Mesendoderm (in vitro differentiated cells): ENCODE measurements at regions not wholly inside any gene's neighbourhood (a gene's known extent, or its start where the extent isn't known, plus 50 kb on each side); places are given as distances from the start of the nearest gene placed in this dataset.
A peak's percentile ranks its signal among the peaks of the same experiment; 100 is the strongest.

Experiments
- DNase-seq: peaks from one replicate; pipeline ENCODE4 v3.0.0; 2013
- H2AK5ac ChIP-seq: 2 replicates; pipeline ENCODE4 v1.6.1; 2013; ENCODE audit warnings: low read length, inconsistent platforms
- H2BK120ac ChIP-seq: 2 replicates; pipeline ENCODE4 v1.6.1; 2013; ENCODE audit warnings: low read depth, mild to moderate bottlenecking, low read length, moderate library complexity, mixed read lengths
- H2BK15ac ChIP-seq: replicated peaks from 2 replicates; pipeline ENCODE4 v1.6.1; 2013; ENCODE audit warnings: low read depth, mild to moderate bottlenecking, moderate library complexity
- H2BK5ac ChIP-seq: 2 replicates; pipeline ENCODE4 v1.6.1; 2013; ENCODE audit warnings: low read length, inconsistent platforms
- H3K18ac ChIP-seq: 2 replicates; pipeline ENCODE4 v1.6.1; 2013; ENCODE audit warnings: mild to moderate bottlenecking, low read length, mixed read lengths
- H3K23ac ChIP-seq: one replicate; pipeline ENCODE4 v1.6.1; 2013; ENCODE audit warnings: low read length
- H3K27ac ChIP-seq: 2 replicates; pipeline ENCODE4 v1.5.1; 2013; ENCODE audit warnings: low read depth, mild to moderate bottlenecking, inconsistent platforms, low read length, moderate library complexity
- H3K27me3 ChIP-seq: 2 replicates; pipeline ENCODE4 v1.6.1; 2013; ENCODE audit warnings: low read length, control low read depth, mild to moderate bottlenecking, inconsistent platforms; ENCODE audit not compliant: insufficient read depth, poor library complexity
- H3K36me3 ChIP-seq: 2 replicates; pipeline ENCODE4 v1.6.1; 2013; ENCODE audit warnings: low read length, inconsistent platforms; ENCODE audit not compliant: control insufficient read depth, insufficient read depth
- H3K4ac ChIP-seq: one replicate; pipeline ENCODE4 v1.6.1; 2013; ENCODE audit warnings: low read depth, mild to moderate bottlenecking, low read length, moderate library complexity
- H3K4me1 ChIP-seq: 2 replicates; pipeline ENCODE4 v1.6.1; 2013; ENCODE audit warnings: low read depth, low read length, inconsistent platforms; ENCODE audit not compliant: control insufficient read depth
- H3K4me2 ChIP-seq: 2 replicates; pipeline ENCODE4 v1.6.1; 2013; ENCODE audit warnings: low read length
- H3K4me3 ChIP-seq: 2 replicates; pipeline ENCODE4 v1.5.1; 2013; ENCODE audit warnings: mild to moderate bottlenecking, low read length
- H3K56ac ChIP-seq: one replicate; pipeline ENCODE4 v1.6.1; 2013; ENCODE audit warnings: low read length
- H3K79me1 ChIP-seq: 2 replicates; pipeline ENCODE4 v1.6.1; 2013; ENCODE audit warnings: low read length, inconsistent platforms
- H3K79me2 ChIP-seq: 2 replicates; pipeline ENCODE4 v1.6.1; 2013; ENCODE audit warnings: mild to moderate bottlenecking, low read length; ENCODE audit not compliant: control insufficient read depth, insufficient read depth
- H3K9ac ChIP-seq: 2 replicates; pipeline ENCODE4 v1.6.1; 2013; ENCODE audit warnings: low read length, inconsistent platforms
- H4K5ac ChIP-seq: one replicate; pipeline ENCODE4 v1.6.1; 2013; ENCODE audit warnings: low read length
- H4K8ac ChIP-seq: one replicate; pipeline ENCODE4 v1.6.1; 2013; ENCODE audit warnings: low read depth, mild to moderate bottlenecking, control low read depth, low read length, moderate library complexity
- WGBS: extraction: QIAGEN DNeasy Blood & Tissue Kit; methylation state at CpG from one replicate; pipeline ENCODE4 v1.1.7; 2013; ENCODE audit warnings: low lambda C conversion rate, missing lambda C conversion rate; ENCODE audit not compliant: insufficient coverage; ENCODE audit errors: extremely low coverage; 5-methylcytosine and 5-hydroxymethylcytosine counted together

- Histone ChIP-seq H3K56ac (no peak overlapping the region), H3K79me1 (no peaks in the 10 kb centered on the region), H2BK5ac (no peak overlapping the region), H2AK5ac (no peak overlapping the region), H3K36me3 (no peaks in the 10 kb centered on the region), H3K4me1 (peaks cover 12% of the 10 kb centered on the region), H4K5ac (no peak overlapping the region), H3K4me2 (no peak overlapping the region), H2BK15ac (no peak overlapping the region), H3K27ac (no peak overlapping the region), H3K18ac (no peak overlapping the region), H3K4me3 (no peak overlapping the region), H3K79me2 (no peaks in the 10 kb centered on the region), H3K9ac (no peak overlapping the region), H4K8ac (no peak overlapping the region), H3K4ac (no peak overlapping the region), H2BK120ac (no peak overlapping the region), H3K23ac (no peak overlapping the region), H3K27me3 (no peaks in the 10 kb centered on the region)
- no CpG with 5 or more reads among the region's 1 CpG for WGBS
- peak; percentile 65 for DNase-seq
These were observed 325.4 kb downstream of the FOXO1 start for GRCh38 chr13:40341096-40341471.

- no peak overlapping the region for H4K5ac ChIP-seq
- peak; percentile 74 for DNase-seq
- H3K4me1 ChIP-seq: peaks cover 13% of the 10 kb centered on the region
- H3K79me1 ChIP-seq: no peaks in the 10 kb centered on the region
- no peak overlapping the region for H4K8ac ChIP-seq
- H3K27me3 ChIP-seq: no peaks in the 10 kb centered on the region
- no peak overlapping the region for H3K23ac ChIP-seq
- no peak overlapping the region for H2BK5ac ChIP-seq
- H3K79me2 ChIP-seq: no peaks in the 10 kb centered on the region
- no peak overlapping the region for H3K4me3 ChIP-seq
- H3K4ac ChIP-seq: no peak overlapping the region
- no peaks in the 10 kb centered on the region for H3K36me3 ChIP-seq
- no peak overlapping the region for H3K9ac ChIP-seq
- peak overlapping the region; percentile 32 for H2BK120ac ChIP-seq
- H2BK15ac ChIP-seq: peak overlapping the region; percentile 21
- WGBS: no CpG with 5 or more reads among the region's 3 CpGs
- no peak overlapping the region for H3K4me2 ChIP-seq
- H2AK5ac ChIP-seq: no peak overlapping the region
- peak overlapping the region; percentile 54 for H3K56ac ChIP-seq
- H3K27ac ChIP-seq: peak overlapping the region; percentile 58
- peak overlapping the region; percentile 76 for H3K18ac ChIP-seq
These were observed 324.9 kb downstream of the FOXO1 start for GRCh38 chr13:40341501-40341900.

- Histone ChIP-seq H3K79me1 (no peaks in the 10 kb centered on the region), H2BK5ac (no peak overlapping the region), H3K9ac (no peak overlapping the region), H3K36me3 (no peaks in the 10 kb centered on the region), H2BK120ac (no peak overlapping the region), H2BK15ac (no peak overlapping the region), H4K5ac (no peak overlapping the region), H3K18ac (no peak overlapping the region), H3K27me3 (no peaks in the 10 kb centered on the region), H3K4me3 (no peak overlapping the region), H3K4me2 (no peak overlapping the region), H3K79me2 (no peaks in the 10 kb centered on the region), H2AK5ac (no peak overlapping the region), H3K56ac (no peak overlapping the region), H3K27ac (no peak overlapping the region), H3K23ac (no peak overlapping the region), H3K4ac (no peak overlapping the region), H4K8ac (no peak overlapping the region), H3K4me1 (peaks cover 13% of the 10 kb centered on the region)
- no CpG with 5 or more reads among the region's 7 CpGs for WGBS
- DNase-seq: no peak
These were observed 324.0 kb downstream of the FOXO1 start for GRCh38 chr13:40342461-40342860.

DNA sequence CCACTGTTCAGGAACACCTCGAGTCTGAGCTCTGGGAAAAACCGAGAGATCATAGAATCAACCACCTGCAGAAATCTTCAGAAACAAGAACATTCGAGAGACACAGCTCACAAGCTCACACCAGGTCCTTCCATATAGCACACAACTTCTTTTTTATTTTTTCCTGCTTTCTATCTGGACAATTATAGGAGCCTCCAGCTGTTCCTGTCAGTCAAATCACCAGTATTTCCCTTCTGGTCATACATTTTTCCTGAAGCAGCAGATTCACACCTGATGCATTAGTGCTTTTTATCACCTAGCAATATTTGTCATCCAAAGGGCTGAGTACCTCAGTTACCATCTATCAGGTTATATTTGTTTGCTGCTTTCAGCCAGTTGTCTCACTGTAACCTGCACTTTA lies 323.5 kb downstream of the FOXO1 start:
- no peak for DNase-seq
- Histone ChIP-seq H3K79me1 (no peaks in the 10 kb centered on the region), H3K4ac (no peak overlapping the region), H3K9ac (no peak overlapping the region), H3K79me2 (no peaks in the 10 kb centered on the region), H3K4me1 (peaks cover 13% of the 10 kb centered on the region), H2BK5ac (no peak overlapping the region), H3K56ac (no peak overlapping the region), H2BK120ac (no peak overlapping the region), H3K4me3 (no peak overlapping the region), H3K4me2 (no peak overlapping the region), H2BK15ac (no peak overlapping the region), H4K8ac (no peak overlapping the region), H3K27ac (no peak overlapping the region), H3K27me3 (no peaks in the 10 kb centered on the region), H2AK5ac (no peak overlapping the region), H3K36me3 (no peaks in the 10 kb centered on the region), H4K5ac (no peak overlapping the region), H3K23ac (no peak overlapping the region), H3K18ac (no peak overlapping the region)
- WGBS: no CpG with 5 or more reads among the region's 3 CpGs

DNA sequence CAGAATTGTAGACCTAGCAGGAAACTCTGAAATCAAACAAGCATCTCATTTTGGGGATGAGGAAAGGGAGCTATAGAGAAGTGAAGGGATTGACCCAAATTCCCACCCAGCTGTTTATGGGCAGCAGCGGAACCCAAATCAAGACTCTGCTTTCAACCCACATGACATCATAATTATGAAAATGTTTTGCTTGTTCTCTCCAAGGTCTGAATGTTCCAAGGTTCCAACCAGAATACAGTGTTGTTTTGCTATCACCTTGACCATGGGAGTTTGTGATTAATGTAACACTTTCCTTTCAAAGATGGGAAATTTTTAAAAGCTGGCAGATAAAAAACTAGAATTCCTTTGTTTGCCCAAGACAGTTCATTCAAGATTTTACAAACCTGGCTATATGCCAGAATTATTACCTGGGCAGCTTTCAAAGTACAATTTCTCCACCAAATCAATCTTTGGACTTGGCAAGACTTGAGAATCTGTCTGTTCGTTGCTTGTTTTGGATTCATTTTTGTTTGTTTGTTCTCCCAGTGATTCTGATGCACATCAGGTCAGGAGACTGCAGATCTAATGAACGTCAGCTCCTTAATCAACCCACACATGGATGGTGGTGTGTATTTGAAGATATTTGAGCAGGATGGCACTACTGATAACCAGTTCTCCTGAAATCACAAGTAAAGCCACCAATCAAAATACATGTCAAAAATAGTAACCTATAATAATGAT lies 322.7 kb downstream of the FOXO1 start:
- no peak overlapping the region for H3K27ac ChIP-seq
- H3K56ac ChIP-seq: no peak overlapping the region
- H3K4me1 ChIP-seq: peaks cover 18% of the 10 kb centered on the region
- H3K79me1 ChIP-seq: no peaks in the 10 kb centered on the region
- H3K23ac ChIP-seq: no peak overlapping the region
- no peaks in the 10 kb centered on the region for H3K27me3 ChIP-seq
- no peak overlapping the region for H2BK120ac ChIP-seq
- WGBS: no CpG with 5 or more reads among the region's 3 CpGs
- H3K18ac ChIP-seq: no peak overlapping the region
- no peak overlapping the region for H3K4me3 ChIP-seq
- no peak overlapping the region for H4K8ac ChIP-seq
- DNase-seq: no peak
- no peak overlapping the region for H2BK15ac ChIP-seq
- no peak overlapping the region for H3K4ac ChIP-seq
- H3K79me2 ChIP-seq: no peaks in the 10 kb centered on the region
- H3K9ac ChIP-seq: no peak overlapping the region
- no peak overlapping the region for H4K5ac ChIP-seq
- H3K36me3 ChIP-seq: no peaks in the 10 kb centered on the region
- no peak overlapping the region for H3K4me2 ChIP-seq
- H2BK5ac ChIP-seq: no peak overlapping the region
- no peak overlapping the region for H2AK5ac ChIP-seq
